NCI-H2227 (cell line): ENCODE measurements at regions not wholly inside any gene's neighbourhood (a gene's known extent, or its start where the extent isn't known, plus 50 kb on each side); places are given as distances from the start of the nearest gene placed in this dataset.

Source experiments
- DNase-seq: peaks from one replicate; lab custom pipeline; 2025; ENCODE audit not compliant: unreplicated experiment; lab: John Stamatoyannopoulos, UW

DNA sequence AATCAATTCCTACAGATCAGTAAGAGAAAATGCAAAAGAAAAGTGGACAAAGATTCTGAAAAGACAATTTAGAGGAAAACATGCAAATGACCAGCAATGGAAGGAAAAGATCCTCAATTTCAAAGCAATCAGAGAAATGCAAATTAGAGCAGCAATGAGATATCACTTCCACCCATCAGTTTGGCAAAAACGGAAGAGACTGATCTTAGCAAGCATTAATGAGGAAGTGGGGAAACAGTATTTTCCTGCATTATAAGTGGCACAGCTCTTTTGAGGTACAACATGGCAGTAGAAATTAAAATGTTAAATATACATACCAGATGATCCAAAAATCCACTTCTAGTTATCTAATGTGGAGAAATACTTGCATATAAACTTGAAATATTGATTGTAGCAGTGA, 69.1 kb upstream of the SLC7A1 start:
- no peak for DNase-seq

DNA sequence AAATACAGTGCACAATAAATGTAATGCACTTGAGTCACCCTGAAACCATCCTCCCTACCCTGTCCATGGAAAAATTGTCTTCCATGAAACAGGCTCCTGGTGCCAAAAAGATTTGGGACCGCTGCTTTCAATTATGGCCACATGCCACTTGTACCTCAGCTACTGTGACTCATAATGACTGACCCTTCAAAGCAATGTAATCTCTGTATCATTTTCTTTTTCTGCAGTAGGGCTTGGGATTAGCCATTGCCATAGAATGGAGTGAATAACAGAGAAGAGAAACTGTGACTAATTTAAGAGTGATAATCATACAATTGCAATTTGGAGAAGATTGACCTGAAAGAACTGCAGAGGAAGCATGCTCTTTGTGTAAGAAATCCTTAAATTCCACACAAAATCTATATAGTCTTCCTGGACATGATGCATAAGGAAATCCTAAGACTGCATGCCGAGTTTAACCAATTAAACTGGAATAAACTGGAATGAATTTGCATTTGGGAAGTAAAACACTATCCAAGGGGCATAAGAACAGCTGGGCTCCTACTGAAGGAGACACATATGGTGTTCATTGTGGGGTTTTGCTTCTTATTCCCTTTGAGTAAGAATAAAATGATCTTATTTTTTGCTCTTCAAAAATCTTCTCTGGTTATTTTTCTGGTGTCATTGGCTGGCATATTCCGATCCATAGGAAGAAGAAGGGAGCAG, 59.5 kb upstream of the SLC7A1 start:
- no peak for DNase-seq

DNA sequence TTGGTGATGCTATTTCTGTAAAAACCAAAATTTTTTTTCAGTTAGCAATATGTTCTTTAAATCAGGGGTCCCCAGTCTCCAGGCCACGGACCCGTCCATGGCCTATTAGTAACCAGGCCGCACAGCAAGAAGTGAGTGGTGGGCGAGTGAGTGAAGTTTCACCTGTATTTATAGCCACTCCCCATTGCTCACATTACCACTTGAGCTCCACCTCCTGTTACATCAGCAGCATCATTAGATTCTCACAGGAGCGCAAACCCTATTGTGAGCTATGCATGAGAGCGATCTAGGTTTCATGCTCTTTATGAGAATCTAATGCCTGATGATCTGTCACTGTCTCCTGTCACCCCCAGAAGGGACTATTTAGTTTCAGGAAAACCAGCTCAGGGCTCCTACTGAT, 58.9 kb upstream of the SLC7A1 start:
- no peak for DNase-seq

DNA sequence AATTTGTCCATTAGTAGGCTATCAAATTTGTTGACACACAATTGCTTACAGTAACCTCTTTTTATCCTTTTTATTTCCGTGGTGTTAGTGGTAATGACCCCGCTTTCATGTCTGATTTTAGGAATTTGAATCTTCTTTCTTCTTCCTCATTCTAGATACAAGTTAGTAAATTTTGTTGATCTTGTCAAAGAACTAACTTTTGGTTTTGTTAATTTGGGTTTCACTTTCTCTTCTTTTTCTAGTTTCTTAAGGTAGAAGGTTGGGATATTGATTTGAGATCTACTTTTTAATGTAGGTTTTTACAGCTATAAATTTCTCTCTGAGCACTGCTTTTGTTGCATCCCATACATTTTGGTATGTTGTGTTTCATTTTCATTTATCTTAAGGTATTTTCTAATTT, 53.3 kb upstream of the SLC7A1 start:
- no peak for DNase-seq
